A549 (cell line): ENCODE measurements at regions not wholly inside any gene's neighbourhood (a gene's known extent, or its start where the extent isn't known, plus 50 kb on each side); places are given as distances from the start of the nearest gene placed in this dataset.

Source experiments
- ATAC-seq, 2 experiments: fragments of 200-7000 bp in 1 of 2; fragments of >200 bp in 1 of 2; cut with Nextera tagmentation in 1 of 2; cut with Tn5 transposase in 1 of 2; 3 replicates each; pipeline versions ENCODE4 v1.8.0 to v1.9.1; 2018 to 2020; ENCODE audit warnings: mild to moderate bottlenecking in 1 of 2, moderate library complexity in 1 of 2
- CTCF ChIA-PET: fragments of 300-600 bp; sonication (Branson Sonifier 250); formaldehyde crosslinking; extraction: SDS; loops from one replicate; lab custom pipeline; 2021; ENCODE audit warnings: antibody characterized with exemption, inconsistent platforms; lab: Yijun Ruan, JAX
- POLR2A ChIA-PET: fragments of 350-600 bp; formaldehyde crosslinking; extraction: SDS; loops from one replicate; lab custom pipeline; 2021; ENCODE audit warnings: antibody characterized with exemption, inconsistent platforms; lab: Yijun Ruan, JAX
- DNase-seq, 2 experiments: peaks; one replicate each; pipeline versions ENCODE4 v3.0.0 to v3.0.0-alpha.2; 2011 to 2016; ENCODE audit warnings: low read depth in 1 of 2, low spot score in 1 of 2
- FAIRE-seq: peaks from 2 replicates; lab custom pipeline; 2011; peaks lifted over from hg19 to GRCh38; lab: Jason Lieb, UNC
- H3K27ac ChIP-seq, 2 experiments: fragments of >200 bp; sonication (Bioruptor Twin); formaldehyde crosslinking; 3 replicates each; pipeline ENCODE4 v1.5.1; 2016 to 2017
- H3K4me1 ChIP-seq: fragments of >200 bp; sonication (Bioruptor Twin); formaldehyde crosslinking; 3 replicates; pipeline ENCODE4 v1.6.1; 2016
- H3K4me2 ChIP-seq: fragments of >200 bp; sonication (Bioruptor Twin); formaldehyde crosslinking; 3 replicates; pipeline ENCODE4 v1.6.1; 2016
- H3K4me3 ChIP-seq: fragments of >200 bp; sonication (Bioruptor Twin); formaldehyde crosslinking; 3 replicates; pipeline ENCODE4 v1.5.1; 2016
- H3K9me3 ChIP-seq: fragments of >200 bp; sonication (Bioruptor Twin); formaldehyde crosslinking; 3 replicates; pipeline ENCODE4 v1.6.1; 2016
- BHLHE40 ChIP-seq: IDR thresholded peaks from 2 replicates; pipeline ENCODE4 v1.6.1; 2012; ENCODE audit warnings: low read depth, low read length, inconsistent platforms
- CBX2 ChIP-seq: fragments of 200-600 bp; sonication (generic); IDR thresholded peaks from 2 replicates; pipeline ENCODE4 v1.6.1; 2016; ENCODE audit warnings: low read depth, mild to moderate bottlenecking, borderline replicate concordance
- CEBPB ChIP-seq, 2 experiments: fragments of >200 bp in 1 of 2; sonication (Bioruptor Twin) in 1 of 2; formaldehyde crosslinking in 1 of 2; IDR thresholded peaks; 2 replicates each; pipeline ENCODE4 v1.6.1; 2012 to 2016
- FOSL2 ChIP-seq, 2 experiments: fragments of 450-650 bp in 1 of 2; fragments of >200 bp in 1 of 2; sonication (Bioruptor Twin) in 1 of 2; formaldehyde crosslinking; IDR thresholded peaks; 2 replicates each; pipeline versions ENCODE4 v1.5.0 to v1.6.1; 2016 to 2020; ENCODE audit warnings: mild to moderate bottlenecking in 1 of 2, moderate library complexity in 1 of 2
- GATA3 ChIP-seq: IDR thresholded peaks from 2 replicates; pipeline ENCODE4 v1.6.1; 2012; ENCODE audit warnings: borderline replicate concordance
- HDAC2 ChIP-seq: fragments of 200-600 bp; sonication (generic); IDR thresholded peaks from 2 replicates; pipeline ENCODE4 v1.6.1; 2016
- HOXB13 ChIP-seq: fragments of 250-450 bp; sonication (Bioruptor Pico); IDR thresholded peaks from 2 replicates; pipeline ENCODE4 v1.5.0; 2020; ENCODE audit warnings: low read depth, mild to moderate bottlenecking, moderate library complexity
- HOXB5 ChIP-seq: fragments of 250-450 bp; sonication (Bioruptor Pico); IDR thresholded peaks from 2 replicates; pipeline ENCODE4 v1.5.0; 2020; ENCODE audit warnings: mild to moderate bottlenecking, moderate library complexity
- JUNB ChIP-seq: fragments of >200 bp; sonication (Bioruptor Twin); formaldehyde crosslinking; IDR thresholded peaks from 2 replicates; pipeline ENCODE4 v1.6.1; 2016
- KDM5A ChIP-seq: fragments of 200-600 bp; sonication (generic); IDR thresholded peaks from 2 replicates; pipeline ENCODE4 v1.6.1; 2016; ENCODE audit warnings: antibody characterized with exemption, mild to moderate bottlenecking
- MAFK ChIP-seq: fragments of 450-650 bp; IDR thresholded peaks from 2 replicates; pipeline ENCODE4 v1.6.1; 2014; ENCODE audit not compliant: partially characterized antibody
- MAZ ChIP-seq: fragments of 150-350 bp; IDR thresholded peaks from 2 replicates; pipeline ENCODE4 v1.6.1; 2014; ENCODE audit warnings: antibody characterized with exemption, low read depth, low read length, borderline replicate concordance
- MYC ChIP-seq: IDR thresholded peaks from 2 replicates; pipeline ENCODE4 v1.6.1; 2012; ENCODE audit warnings: mild to moderate bottlenecking, inconsistent platforms, low read length, improper control_type of control experiment, borderline replicate concordance
- NFE2L2 ChIP-seq: fragments of 150-350 bp; conservative IDR thresholded peaks from 2 replicates; pipeline ENCODE4 v1.6.1; 2014; ENCODE audit warnings: low read length
- NPAS2 ChIP-seq: fragments of 250-450 bp; sonication (Bioruptor Pico); IDR thresholded peaks from 2 replicates; pipeline ENCODE4 v1.8.0; 2022; ENCODE audit warnings: mild to moderate bottlenecking, moderate library complexity, borderline replicate concordance
- PHF8 ChIP-seq: fragments of 200-600 bp; sonication (generic); IDR thresholded peaks from 2 replicates; pipeline ENCODE4 v1.6.1; 2016; ENCODE audit warnings: low read depth, mild to moderate bottlenecking, antibody characterized with exemption, moderate library complexity, borderline replicate concordance
- POLR2A ChIP-seq: IDR thresholded peaks from 2 replicates; pipeline ENCODE4 v1.6.1; 2012; ENCODE audit warnings: mild to moderate bottlenecking, low read length
- POLR2AphosphoS2 ChIP-seq: conservative IDR thresholded peaks from 2 replicates; pipeline ENCODE4 v1.6.1; 2012; ENCODE audit warnings: low read length, improper control_type of control experiment, inconsistent platforms
- RARB ChIP-seq: fragments of 250-450 bp; sonication (Bioruptor Pico); IDR thresholded peaks from 2 replicates; pipeline ENCODE4 v1.8.0; 2021; ENCODE audit warnings: mild to moderate bottlenecking, moderate library complexity
- RCOR1 ChIP-seq: fragments of 150-350 bp; IDR thresholded peaks from 2 replicates; pipeline ENCODE4 v1.6.1; 2014; ENCODE audit warnings: antibody characterized with exemption, low read length, low read depth
- RFX5 ChIP-seq: fragments of 450-650 bp; IDR thresholded peaks from 2 replicates; pipeline ENCODE4 v1.7.1; 2014; ENCODE audit warnings: antibody characterized with exemption, mild to moderate bottlenecking, moderate library complexity
- RNF2 ChIP-seq: fragments of 200-600 bp; sonication (generic); IDR thresholded peaks from 2 replicates; pipeline ENCODE4 v1.6.1; 2016; ENCODE audit warnings: low read depth, mild to moderate bottlenecking, antibody characterized with exemption, moderate library complexity, borderline replicate concordance
- SREBF2 ChIP-seq: fragments of 450-650 bp; IDR thresholded peaks from 2 replicates; pipeline ENCODE4 v1.6.1; 2014; ENCODE audit warnings: mild to moderate bottlenecking, moderate library complexity
- ZC3H11A ChIP-seq: fragments of 450-650 bp; IDR thresholded peaks from 2 replicates; pipeline ENCODE4 v1.6.1; 2014; ENCODE audit warnings: antibody characterized with exemption, mild to moderate bottlenecking
- ZSCAN20 ChIP-seq: fragments of 250-450 bp; sonication (Bioruptor Pico); IDR thresholded peaks from 2 replicates; pipeline ENCODE4 v1.8.0; 2022; ENCODE audit warnings: mild to moderate bottlenecking, moderate library complexity
- WGBS: methylation state at CpG from one replicate; pipeline ENCODE4 v1.1.6; 2017; ENCODE audit errors: missing lambda C conversion rate; 5-methylcytosine and 5-hydroxymethylcytosine counted together
- TF ChIP-seq, protein P1 (sequence below): IDR thresholded peaks from 2 replicates; pipeline ENCODE4 v1.6.1; 2012
- TF ChIP-seq, protein P2 (sequence below): fragments of 450-650 bp; IDR thresholded peaks from 2 replicates; pipeline ENCODE4 v1.6.1; 2014; ENCODE audit warnings: antibody characterized with exemption
- TF ChIP-seq, protein P3 (sequence below): fragments of 250-450 bp; sonication (Bioruptor Pico); IDR thresholded peaks from 2 replicates; pipeline ENCODE4 v1.5.0; 2021; ENCODE audit warnings: mild to moderate bottlenecking, moderate library complexity, borderline replicate concordance
- TF ChIP-seq, protein P4 (sequence below): fragments of 250-450 bp; sonication (Bioruptor Pico); IDR thresholded peaks from 2 replicates; pipeline ENCODE4 v1.5.0; 2020; ENCODE audit warnings: low read depth, mild to moderate bottlenecking, moderate library complexity
- TF ChIP-seq, protein P5 (sequence below): IDR thresholded peaks from 2 replicates; pipeline ENCODE4 v1.6.1; 2012
- TF ChIP-seq, protein P6 (sequence below): fragments of >200 bp; sonication (Bioruptor Twin); formaldehyde crosslinking; IDR thresholded peaks from 3 replicates; pipeline ENCODE4 v1.6.1; 2016

DNA sequence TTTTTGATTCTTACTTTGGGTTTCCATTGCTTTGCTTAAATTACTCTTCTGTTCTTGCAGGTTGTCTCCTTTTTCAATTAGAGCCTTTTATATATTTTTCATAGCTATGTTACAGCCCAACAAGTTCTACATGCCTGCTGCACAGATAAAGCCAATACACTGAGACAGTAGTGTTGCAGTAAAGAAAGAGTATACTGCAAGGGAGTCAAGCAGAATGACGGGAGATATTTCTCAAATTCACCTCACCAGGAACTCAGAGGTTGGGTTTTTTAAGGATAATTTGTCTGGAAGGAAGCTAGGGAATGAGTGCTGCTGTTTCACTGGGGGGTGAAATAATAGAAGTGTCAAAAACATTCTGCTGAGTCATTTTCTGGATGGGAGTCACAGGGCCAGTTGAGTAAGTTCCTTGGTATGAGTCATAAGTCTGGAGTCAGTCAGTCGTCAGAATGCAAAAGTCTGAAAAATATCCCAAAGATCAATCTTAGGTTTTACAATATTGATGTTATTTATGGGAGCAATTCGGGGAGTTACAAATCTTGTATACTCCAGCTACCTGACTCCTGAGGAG is 193.0 kb upstream of the RGPD4 start:
- ChIA-PET POLR2A (no interaction called here), CTCF (interaction anchor here (1.0 to 1.2 kb wide), 2 partner anchors 9 to 15 kb away, joined by 3 read pairs; no protein-coding TSS in a partner anchor)
- Histone ChIP-seq H3K27ac (0 out of 6 replicates have a peak overlapping the region, but pooled peaks of 1 of the 2 experiments have one; percentile 22), H3K4me1 (no peaks in the 10 kb centered on the region), H3K4me3 (no peak overlapping the region), H3K9me3 (peaks cover 17% of the 10 kb centered on the region; the same call in 2 of the 3 replicates), H3K4me2 (no peak overlapping the region)
- TF ChIP-seq ZC3H11A = no peak
- TF ChIP-seq BHLHE40 = no peak
- TF ChIP-seq NPAS2 (CRISPR knock-in tag) = no peak
- no peak for TF ChIP-seq ZSCAN20 (CRISPR knock-in tag)
- 0 out of 2 replicates have a peak, but pooled peaks have one; percentile 22 for TF ChIP-seq JUNB
- TF ChIP-seq HDAC2 = no peak
- no peak for TF ChIP-seq PHF8
- TF ChIP-seq RARB (CRISPR knock-in tag) = no peak
- TF ChIP-seq POLR2A = no peak
- no peak for TF ChIP-seq RFX5
- TF ChIP-seq, protein P1, sequence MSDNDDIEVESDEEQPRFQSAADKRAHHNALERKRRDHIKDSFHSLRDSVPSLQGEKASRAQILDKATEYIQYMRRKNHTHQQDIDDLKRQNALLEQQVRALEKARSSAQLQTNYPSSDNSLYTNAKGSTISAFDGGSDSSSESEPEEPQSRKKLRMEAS = no peak
- TF ChIP-seq MAZ = no peak
- TF ChIP-seq, protein P2, sequence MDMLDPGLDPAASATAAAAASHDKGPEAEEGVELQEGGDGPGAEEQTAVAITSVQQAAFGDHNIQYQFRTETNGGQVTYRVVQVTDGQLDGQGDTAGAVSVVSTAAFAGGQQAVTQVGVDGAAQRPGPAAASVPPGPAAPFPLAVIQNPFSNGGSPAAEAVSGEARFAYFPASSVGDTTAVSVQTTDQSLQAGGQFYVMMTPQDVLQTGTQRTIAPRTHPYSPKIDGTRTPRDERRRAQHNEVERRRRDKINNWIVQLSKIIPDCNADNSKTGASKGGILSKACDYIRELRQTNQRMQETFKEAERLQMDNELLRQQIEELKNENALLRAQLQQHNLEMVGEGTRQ = no peak
- TF ChIP-seq RCOR1 = no peak
- TF ChIP-seq RNF2 = no peak
- TF ChIP-seq, protein P3, sequence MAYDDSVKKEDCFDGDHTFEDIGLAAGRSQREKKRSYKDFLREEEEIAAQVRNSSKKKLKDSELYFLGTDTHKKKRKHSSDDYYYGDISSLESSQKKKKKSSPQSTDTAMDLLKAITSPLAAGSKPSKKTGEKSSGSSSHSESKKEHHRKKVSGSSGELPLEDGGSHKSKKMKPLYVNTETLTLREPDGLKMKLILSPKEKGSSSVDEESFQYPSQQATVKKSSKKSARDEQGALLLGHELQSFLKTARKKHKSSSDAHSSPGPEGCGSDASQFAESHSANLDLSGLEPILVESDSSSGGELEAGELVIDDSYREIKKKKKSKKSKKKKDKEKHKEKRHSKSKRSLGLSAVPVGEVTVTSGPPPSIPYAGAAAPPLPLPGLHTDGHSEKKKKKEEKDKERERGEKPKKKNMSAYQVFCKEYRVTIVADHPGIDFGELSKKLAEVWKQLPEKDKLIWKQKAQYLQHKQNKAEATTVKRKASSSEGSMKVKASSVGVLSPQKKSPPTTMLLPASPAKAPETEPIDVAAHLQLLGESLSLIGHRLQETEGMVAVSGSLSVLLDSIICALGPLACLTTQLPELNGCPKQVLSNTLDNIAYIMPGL (CRISPR knock-in tag) = no peak
- TF ChIP-seq KDM5A = peak; percentile 44; the same call in 1 of the 2 replicates
- TF ChIP-seq NFE2L2 = peak; percentile 60
- no peak for TF ChIP-seq SREBF2
- TF ChIP-seq MYC = no peak
- TF ChIP-seq CBX2 = no peak
- TF ChIP-seq POLR2AphosphoS2 = no peak
- peak in 1 of 2 experiments; percentile 48; a peak in 1 of 4 replicates for TF ChIP-seq CEBPB (IDR thresholded peaks at IDR 0.05)
- peak; percentile 80 for TF ChIP-seq MAFK
- TF ChIP-seq, protein P4, sequence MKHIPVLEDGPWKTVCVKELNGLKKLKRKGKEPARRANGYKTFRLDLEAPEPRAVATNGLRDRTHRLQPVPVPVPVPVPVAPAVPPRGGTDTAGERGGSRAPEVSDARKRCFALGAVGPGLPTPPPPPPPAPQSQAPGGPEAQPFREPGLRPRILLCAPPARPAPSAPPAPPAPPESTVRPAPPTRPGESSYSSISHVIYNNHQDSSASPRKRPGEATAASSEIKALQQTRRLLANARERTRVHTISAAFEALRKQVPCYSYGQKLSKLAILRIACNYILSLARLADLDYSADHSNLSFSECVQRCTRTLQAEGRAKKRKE = no peak
- TF ChIP-seq HOXB5 (CRISPR knock-in tag) = no peak
- no peak for TF ChIP-seq GATA3
- no peak for TF ChIP-seq HOXB13 (CRISPR knock-in tag)
- TF ChIP-seq, protein P5, sequence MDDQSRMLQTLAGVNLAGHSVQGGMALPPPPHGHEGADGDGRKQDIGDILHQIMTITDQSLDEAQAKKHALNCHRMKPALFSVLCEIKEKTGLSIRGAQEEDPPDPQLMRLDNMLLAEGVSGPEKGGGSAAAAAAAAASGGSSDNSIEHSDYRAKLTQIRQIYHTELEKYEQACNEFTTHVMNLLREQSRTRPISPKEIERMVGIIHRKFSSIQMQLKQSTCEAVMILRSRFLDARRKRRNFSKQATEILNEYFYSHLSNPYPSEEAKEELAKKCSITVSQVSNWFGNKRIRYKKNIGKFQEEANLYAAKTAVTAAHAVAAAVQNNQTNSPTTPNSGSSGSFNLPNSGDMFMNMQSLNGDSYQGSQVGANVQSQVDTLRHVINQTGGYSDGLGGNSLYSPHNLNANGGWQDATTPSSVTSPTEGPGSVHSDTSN = no peak
- TF ChIP-seq, protein P6, sequence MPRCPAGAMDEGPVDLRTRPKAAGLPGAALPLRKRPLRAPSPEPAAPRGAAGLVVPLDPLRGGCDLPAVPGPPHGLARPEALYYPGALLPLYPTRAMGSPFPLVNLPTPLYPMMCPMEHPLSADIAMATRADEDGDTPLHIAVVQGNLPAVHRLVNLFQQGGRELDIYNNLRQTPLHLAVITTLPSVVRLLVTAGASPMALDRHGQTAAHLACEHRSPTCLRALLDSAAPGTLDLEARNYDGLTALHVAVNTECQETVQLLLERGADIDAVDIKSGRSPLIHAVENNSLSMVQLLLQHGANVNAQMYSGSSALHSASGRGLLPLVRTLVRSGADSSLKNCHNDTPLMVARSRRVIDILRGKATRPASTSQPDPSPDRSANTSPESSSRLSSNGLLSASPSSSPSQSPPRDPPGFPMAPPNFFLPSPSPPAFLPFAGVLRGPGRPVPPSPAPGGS = no peak
- 0 out of 2 replicates have a peak, but pooled peaks have one; percentile 41 for TF ChIP-seq FOSL2 (IDR thresholded peaks at IDR 0.05)
- TF ChIP-seq FOSL2 (CRISPR knock-in tag; IDR thresholded peaks at IDR 0.05) = peak; percentile 81
- 13% methylated on average over 3 of the region's 3 CpGs for WGBS
- DNase-seq = peak in 1 of 2 experiments; percentile 42
- no peak for ATAC-seq
- no peak for FAIRE-seq
